ENCODE measurements at regions not wholly inside any gene's neighbourhood (a gene's known extent, or its start where the extent isn't known, plus 50 kb on each side); places are given as distances from the start of the nearest gene placed in this dataset.

DNA sequence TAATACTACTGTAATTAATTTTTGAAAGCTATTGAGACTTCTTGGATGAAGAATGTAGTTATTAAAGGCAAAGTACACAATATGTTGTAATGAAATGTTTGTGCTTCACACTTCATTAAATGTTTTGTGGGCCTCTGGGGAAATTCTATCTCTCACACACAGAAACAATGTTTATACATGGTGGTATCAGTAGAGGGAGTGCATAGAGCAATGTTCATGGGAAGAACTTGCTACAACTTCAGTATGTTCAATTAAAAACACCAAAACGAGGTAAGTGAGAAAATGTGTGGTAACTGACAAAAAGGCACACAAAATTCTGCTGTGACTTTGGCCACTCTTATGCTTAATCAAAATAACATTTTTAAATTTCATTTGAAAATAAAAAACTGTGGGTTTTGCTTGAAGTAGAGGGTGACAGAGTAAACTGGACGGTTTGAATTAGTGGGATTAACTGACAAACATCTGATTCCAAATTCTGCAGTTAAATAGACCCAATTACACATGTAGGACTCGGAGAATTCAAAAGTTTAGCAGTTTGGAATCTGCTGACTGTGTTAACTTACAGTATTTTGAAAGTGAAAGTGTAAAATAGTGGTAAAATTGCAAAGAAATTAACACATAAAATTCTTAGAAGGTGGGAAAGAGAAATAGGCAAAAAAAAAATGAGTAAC is 111.4 kb upstream of the TTC29 start:
- no peak for DNase-seq

DNA sequence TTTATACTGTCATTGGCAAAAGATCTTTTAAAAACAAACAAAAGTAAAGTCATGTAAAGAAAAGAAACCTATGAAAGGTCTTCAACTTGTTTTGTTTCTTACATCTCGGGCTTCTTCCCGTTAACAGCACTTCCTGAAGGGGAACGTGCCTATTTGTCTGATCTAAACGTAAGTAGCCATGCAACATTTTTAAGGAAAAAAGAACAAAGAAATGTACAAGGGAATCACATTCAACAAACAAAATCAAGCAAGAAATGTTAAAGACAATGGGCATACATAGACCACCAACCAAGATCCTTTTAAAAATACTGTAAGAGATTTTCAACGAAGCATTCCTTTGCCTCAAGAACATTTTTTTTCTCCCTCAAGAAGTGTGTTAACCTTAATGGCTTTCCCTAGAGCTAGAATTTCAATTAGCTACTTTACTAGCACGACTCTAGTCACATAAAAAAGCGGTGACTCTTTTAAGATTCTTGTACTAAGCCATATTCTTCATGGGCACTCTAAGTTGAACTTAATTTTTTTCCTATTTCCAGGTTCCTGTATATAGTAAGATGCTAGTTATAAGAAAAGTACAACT is 112.0 kb upstream of the TTC29 start:
- no peak for DNase-seq

DNA sequence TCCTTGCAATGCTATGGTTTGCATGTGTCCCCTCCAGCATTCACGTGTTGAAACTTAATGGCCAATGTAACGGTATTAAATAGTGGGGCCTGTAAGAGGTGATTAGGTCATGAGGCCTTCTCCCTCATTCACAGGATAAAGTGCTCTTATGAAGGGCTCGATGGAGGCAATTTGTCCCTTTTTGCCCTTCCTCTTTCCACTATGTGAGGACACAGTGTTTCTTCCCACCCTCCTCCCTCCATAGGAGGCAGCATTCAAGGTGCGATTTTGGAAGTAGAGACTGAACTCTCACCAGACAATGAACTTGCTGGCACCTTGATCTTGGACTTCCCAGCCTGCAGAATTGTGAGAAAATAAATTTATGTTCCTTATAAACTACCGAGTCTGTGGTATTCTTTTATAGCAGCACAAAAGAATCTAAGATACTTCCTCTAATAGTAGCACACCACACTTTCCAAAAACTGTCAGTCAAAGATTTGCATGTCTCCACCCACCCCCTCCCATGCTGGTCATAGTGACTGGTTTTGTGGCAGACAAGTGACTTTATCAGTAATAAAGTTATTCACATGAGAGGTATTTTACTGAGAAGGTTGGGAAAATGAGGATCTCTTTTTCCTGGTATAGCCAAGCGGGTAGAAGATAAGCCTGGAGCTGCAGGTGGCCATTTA is 113.5 kb upstream of the TTC29 start:
- no peak for DNase-seq

DNA sequence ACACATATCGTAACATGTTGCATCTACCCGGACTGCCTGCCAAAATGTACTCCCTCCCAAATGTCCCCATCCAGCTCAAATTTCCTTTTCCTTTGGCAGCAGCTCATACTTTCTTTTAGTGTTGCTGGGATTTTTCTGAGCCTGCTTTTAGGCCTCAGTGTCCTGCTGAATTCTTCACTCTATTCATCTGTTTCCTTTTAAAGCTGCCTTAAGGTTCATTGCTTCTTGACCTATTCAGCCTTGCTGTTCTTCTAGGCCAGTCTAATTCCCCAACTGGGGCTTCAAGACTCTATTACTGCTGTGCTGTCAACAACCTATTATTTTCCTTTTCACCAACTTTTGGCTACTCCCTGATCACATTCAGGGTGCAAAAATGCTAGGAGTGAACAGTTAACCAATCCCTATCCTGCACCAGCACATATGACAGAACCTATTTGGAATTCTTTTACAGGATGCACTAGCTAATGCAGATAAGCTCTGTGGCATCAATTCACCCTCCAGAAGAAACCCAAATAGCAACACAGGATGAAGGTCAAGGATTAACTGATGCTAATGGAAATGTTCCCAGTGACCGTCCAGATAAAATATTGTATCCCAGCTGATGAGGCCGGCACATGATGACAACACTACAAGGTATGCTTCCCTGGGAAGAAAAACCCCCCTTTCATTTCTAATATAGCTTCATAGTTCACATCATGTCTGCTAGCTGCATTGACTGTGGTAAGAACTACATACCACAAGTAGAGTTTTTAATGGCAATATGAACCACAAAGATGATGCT is 114.7 kb upstream of the TTC29 start:
- no peak for DNase-seq

DNA sequence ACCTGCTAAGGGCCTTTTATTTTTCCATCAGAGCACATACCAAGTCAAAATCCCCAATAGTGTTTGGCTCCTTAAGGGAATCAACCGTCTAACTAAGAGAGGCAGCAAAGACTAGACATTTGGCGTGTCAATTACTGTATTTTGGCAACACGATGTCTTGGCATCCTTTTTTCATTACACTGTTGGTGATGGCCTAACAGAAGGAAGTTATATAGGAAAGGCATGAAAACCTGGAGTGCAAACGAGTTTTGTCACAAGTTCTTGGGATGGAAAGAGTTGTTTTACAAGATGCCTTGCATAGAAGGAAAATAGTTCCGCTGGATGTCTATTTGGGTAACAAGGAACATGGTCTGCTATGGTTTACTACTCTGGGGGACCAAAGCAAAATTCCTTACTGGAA is 119.2 kb upstream of the TTC29 start:
- DNase-seq, result no peak

DNA sequence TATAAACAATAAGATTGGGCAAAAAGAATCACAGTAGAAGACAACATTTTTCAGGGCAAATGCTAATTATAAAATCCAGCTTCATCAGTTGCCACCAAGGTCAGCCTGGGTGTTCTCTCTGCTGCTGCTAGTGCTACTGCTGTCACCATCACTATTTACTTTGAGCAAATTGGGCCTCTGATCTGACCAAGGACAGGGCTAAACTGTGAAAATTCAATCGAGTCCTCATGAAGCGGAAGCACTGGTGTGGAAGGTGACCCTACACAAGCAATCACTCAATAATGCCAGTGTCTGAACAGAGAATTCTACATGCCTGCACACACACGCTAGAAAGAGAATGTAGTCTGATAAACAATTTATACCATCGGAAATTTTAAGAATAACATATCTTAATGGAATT is 122.9 kb upstream of the TTC29 start:
- DNase-seq, result no peak

DNA sequence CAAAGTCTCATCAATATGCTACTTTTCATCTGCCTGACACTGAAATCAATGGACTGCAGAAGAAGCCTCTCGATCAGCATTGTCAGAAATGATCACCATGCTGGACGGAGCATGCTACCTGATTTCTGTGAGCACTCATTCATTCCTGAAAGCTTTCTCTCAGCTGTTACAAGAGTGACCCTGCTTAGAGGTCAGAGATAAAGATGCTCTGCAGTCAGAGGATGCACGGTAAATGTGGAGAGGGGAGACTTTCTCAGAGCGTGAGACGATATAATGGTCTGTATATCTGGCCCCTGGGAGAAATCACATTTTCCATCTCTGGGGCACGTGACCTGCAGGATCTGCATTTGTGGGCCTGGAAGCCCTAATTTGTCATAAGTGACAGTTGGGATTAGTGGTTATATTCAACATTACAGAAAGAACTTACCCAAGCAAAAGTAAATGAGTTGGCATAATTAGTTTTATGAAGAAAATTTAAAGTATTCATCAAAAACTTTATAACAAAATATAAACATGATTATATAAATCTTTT is 125.6 kb upstream of the TTC29 start:
- DNase-seq, result no peak

DNA sequence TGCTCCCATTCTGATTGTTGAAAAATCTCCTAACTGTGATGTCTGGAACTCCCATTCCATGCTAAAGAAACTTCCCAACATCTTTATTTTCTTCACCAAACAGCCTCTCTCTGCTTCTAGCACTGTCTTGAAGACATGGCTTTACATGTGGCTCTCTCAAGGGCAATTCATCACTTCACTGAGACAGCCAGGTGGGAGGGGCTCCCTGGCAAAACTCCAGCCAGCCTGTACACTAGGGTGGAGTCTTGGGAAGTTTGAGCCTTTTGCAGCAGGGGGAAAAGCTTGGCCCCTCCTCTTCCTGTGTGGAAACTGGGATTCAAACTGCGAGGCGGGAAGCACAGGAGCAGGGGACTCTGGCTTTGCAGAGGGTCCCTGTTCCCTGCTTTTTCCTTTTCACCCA is 130.5 kb upstream of the TTC29 start:
- DNase-seq, result no peak

DNA sequence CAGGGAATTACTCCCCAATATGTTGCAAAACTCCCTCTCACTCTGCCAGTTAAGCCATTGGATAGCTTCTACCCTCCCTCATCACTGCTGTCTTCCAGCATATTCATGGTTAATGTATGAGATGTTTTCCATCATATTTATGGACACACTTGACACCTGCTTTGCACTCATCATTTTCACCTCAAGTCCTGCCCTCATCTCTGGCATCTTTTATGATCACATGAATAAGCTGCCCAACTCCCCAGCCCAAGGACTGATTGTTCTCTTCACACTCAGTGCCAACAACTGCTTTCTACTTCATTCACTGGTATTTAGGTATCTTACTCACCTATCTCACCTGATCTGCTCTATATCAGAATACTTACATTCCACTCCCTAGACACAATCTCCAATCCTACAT is 131.1 kb upstream of the TTC29 start:
- no peak for DNase-seq

DNA sequence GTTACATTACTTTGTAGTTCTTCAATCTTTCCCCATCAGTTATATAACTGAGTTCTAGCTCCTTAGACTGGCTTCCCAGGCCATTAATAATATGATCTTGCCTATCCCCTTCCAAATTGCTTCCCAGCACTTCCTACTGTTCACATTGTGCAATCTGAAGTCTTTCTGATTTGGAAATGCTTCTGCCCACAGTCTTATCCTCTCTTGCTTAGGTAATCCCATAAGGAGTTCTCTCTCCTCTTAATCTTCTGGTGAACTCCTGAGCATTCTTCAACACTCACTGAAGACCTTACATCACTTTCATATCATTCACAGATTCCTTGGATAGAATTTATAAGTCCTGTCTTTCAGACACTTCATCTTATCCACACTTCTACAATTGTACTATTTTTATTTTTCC is 132.7 kb upstream of the TTC29 start:
- DNase-seq, result no peak

DNA sequence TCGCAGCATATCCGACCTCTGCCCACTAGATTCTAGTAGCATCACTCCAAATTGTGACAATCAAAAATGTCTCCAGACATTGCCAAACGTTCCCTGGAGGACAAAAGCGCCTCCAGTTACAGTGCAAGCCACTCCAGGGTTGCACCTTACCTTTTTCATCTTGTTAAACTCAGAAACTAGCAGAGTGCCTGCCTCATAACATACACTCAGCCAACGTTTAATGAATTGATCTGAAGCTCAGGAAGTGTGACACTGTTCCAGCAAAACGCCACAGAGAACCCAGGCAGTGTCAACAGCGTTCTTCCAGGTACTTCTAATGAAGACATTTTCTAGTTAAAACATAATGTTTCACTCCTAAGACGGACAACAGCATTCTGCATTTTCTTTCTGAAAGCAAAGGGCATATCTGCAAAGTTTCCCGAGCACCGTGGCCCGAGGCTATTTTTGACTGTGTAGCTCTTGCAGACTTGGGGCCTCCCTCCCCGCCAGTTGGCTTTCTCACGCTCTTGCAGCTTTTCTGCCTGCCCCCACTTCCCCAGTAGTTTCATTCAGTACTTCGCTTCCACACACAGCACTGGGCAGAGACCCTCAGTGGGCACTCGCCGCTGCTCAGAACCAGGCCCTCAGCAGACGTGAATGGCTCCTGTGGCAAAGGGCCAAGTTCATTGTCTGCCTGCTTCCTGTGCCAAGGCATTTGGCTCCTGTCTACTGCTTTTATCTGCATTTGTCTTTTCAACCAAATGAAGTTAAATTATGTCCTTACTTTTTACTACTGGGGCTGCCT is 133.4 kb upstream of the TTC29 start:
- no peak for DNase-seq

DNA sequence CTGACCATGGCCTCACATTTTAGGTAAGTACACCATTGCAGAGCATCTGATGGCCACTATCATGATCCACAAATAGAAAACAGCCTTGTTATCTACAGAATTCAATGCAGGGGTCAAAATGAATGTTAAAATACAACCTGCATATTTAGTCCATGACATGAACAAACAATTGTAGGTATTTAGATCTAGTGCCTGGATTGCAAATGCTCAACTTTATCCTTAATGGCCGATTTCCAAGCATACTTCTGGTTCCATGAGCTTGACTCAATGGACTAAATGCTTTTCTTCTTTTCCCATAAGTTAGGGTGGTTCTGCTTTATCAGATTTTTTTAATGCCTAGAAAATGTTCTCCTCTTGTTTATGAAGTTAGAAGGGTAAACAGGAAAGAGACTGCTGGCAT is 139.2 kb upstream of the TTC29 start:
- DNase-seq, result no peak

DNA sequence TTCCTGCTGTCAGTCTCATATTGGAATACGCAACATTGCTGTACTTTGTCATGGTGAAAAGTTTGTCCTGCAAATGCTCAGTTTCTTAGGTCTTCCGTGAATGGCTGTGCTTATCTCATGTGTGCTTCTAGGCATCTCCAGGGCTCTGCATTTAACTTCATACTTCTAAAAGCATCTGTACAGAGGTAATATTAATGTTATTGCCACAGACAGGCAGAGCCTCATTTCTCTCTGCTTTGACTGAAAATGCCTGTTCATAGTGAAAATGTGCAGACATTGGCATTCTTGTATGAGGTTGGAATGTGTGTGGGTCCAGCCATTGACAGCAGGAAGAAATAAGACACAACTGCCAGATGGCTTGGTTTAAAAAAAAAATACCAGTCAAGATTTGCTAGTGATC is 140.1 kb upstream of the TTC29 start:
- no peak for DNase-seq

DNA sequence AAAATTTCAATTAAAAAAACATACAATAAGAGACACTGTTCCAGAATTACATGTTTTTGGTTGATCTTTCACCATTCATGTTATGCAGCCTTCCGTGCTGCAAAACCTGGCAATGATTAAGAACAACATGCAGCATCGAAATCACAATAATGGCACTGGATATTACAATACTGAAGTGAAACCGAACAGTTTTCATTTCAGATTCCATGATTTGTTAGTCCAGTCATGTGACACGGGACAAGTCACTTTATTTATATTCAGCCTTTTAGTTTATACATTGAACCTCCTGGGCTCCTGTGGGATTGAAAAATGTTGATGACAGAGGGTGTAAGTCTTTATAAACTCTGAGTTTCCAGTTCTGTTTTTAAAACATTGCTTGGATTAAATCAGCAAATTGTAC is 142.5 kb upstream of the TTC29 start:
- DNase-seq, result no peak

DNA sequence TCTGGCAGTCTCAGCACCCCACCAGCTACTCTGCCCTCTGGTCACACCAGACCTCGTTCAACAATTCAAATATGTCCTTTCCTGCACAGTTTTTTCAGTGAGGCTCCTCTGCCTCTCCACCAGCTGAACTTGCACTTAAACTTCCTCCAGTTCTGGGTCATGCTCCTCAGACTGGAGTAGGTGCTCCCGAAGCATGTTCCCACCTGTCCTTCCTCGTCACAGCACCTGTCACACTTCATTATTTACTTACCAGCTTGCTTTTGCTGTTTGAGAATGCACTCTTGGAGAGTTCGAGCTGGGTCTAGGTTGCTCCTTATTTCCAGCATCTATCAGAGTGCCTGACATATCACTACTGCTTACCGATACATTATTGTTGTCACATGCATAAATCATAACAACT is 144.8 kb upstream of the TTC29 start:
- no peak for DNase-seq

DNA sequence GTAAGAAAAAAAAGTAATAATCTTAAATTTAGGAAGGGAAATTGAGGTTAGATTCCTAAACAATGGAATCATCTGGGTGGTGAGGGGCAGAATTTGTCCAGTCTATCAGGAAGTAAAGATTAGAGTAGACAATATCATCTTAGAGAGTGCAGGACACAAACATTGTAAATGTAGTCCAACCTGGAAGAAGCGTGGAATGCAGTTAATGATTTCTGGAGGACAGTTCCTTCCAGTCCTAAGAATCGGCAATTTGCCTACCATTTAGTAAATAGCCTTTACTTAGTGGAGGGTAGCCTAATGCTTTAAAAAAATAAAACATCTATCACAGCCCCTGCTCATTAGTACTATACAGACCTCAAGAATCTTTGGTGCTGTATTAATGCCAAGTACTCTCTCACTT is 147.5 kb upstream of the TTC29 start:
- no peak for DNase-seq

DNA sequence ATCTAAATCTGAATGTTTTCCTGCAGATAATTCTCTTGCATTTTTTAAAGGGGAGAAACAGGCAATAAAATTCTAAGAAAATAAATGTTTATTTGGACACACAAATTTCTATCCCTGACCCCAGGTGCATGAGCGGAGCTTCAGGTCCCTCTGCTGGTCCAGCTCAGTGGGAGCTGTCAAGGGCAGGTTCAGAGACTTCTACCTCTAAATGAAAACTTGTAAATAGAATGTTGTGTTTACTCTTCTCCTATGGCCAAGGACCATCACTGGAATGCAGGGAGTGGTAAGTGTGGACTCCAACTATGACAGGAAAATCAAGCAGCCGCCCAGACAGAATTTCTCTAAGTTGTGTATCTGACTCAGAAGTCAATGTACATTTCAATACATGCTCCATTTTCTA is 148.6 kb upstream of the TTC29 start:
- no peak for DNase-seq

DNA sequence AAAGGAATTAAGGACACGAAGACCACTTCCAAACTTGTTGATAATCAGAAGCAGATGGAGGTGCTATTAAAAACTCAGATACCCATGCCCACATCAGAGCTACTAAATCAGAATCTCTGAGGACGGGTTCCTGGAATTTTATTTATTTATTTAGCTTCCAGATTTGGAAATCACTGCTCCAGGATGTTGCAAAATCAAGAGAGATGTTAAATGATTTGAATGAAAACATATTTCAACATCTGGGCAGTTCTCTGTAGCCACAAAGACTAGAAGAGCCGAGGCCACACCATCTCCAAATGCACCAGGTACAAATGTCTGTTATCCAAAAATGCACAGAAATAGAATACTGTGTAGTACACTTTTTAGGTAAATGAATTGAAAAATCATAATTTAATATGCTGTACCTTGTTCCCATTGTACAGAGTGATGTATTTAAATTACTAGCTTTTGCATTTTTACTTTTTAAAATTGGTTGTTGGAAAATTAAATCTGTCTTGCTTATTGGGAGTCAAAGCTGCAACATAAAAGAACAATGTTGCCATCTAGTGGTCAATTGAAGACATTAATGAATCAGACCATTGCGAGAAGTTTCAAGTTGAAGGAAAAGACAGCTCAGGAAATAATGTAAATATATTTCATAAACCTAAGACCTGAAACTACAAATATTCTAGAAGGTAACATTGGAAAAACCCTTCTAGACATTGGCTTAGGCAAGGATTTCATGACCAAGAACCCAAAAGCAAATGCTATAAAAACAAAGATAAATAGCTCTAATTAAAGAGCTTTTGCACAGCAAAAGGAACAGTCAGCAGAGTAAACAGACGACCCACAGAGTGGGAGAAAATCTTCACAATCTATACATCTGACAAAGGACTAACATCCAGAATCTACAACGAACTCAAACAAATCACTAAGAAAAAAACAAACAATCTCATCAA is 151.3 kb upstream of the TTC29 start:
- no peak for DNase-seq

DNA sequence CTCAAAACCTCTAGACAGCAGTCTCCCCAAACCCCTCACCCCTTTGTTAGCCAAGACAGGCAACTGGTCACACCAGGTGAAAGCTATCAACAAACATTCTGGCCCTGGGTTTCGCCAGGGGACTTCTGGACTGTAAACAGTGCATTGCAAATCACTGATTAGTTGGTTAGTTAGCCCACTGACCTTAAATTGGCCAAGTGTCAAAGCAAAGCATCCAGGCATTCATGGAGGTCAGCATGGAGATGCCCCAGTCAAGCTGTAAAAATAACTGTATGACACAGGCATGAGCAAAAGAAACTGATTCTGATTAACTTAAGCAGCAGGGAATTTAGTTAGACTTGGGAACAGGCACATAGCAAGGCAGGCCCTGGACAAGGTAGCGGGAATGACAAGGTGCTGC is 156.0 kb upstream of the TTC29 start:
- DNase-seq, result no peak

DNA sequence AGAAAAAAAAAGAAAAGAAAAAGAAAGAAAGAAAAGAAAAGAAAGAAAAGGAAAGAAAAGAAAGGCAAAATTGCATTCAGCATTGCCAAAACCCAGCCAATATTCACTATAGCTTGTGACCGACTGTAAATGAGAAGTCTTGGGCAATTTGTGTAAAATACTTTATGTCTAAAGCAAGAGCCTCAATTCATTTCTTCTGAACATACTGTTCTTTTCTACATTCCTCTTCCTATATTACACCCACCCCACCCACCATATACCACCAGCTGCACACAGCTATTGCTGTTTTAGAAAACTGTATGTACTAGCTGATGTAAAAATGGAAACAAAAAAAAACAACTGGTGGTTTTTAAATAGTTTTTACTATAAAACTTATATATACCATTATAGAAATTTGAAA is 156.9 kb upstream of the TTC29 start:
- no peak for DNase-seq

DNA sequence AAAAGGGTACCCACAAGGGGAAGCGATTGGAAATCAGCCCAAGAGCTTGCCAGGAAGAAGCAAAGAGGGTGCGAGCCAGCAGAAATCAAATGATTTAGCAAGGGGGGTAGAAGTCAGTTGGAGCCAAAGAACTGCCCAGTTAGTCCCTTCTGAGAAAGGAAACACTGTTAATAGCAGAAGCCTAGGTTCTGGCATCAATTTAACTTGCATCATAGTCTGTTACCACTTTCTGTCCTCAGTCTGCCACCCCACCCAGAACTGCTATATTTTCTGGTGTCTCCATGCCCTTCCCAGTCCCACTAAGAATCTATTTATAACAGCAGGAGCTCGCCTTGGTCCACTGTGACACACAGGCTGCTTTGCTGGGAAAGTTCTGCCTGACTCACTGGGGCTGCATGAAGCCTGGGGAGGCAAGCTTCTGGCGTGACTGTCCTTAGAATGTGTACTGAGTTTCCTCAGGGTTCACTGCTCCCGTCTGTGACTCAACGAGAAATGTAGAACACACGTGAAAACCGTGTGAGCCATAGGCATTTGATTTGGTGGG is 157.8 kb upstream of the TTC29 start:
- DNase-seq, result no peak
